GM18505 (cell line): ENCODE measurements at regions not wholly inside any gene's neighbourhood (a gene's known extent, or its start where the extent isn't known, plus 50 kb on each side); places are given as distances from the start of the nearest gene placed in this dataset.

Source experiments
- ATAC-seq: cut with Tn5 transposase; IDR thresholded peaks from one replicate; pipeline ENCODE4 v1.9.1; 2021; ENCODE audit not compliant: unreplicated experiment
- POLR2A ChIP-seq: IDR thresholded peaks from 4 replicates; pipeline ENCODE4 v1.6.1; 2011; ENCODE audit warnings: borderline replicate concordance; ENCODE audit not compliant: insufficient read depth, insufficient read length; ENCODE audit errors: extremely low read depth

DNA sequence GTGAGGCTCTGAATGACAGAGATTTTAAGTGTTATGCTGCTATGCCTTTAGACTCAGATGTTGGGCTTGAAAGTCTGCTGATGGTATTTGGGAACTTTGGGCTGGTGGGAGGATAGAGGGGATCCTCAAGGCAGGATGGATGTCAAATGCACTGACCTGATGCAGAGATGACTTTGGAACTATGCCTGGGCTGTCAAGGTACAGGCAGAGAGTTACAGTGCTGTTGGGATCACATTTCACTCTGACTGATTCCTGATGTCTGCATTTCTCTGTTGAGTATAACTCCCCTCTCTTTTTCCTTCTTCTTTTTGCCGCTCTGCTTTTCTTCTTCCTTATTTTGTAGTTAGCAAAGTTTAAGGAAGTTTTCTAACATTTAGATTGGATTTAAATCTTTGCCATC lies 271.8 kb upstream of the ARX start:
- no peak for TF ChIP-seq POLR2A
- no peak for ATAC-seq

DNA sequence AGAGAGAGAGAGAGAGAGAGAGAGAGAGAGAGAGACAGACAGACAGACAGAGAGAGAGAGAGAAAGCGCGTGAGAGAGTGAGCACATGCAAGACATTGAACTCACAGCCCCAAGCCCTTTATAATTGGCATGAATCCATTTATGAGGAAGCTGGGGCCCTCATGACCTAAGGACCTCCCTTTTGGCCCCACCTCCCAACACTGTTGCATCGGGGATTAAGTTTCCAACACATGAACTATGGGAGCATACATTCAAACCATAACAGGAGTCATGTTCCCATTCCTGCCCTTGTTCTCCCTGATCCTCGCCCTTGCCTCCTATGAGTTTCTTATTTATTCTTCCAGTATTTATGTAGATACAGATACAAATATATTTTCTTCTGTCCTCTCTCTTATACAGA lies 269.8 kb upstream of the ARX start:
- ATAC-seq = no peak

DNA sequence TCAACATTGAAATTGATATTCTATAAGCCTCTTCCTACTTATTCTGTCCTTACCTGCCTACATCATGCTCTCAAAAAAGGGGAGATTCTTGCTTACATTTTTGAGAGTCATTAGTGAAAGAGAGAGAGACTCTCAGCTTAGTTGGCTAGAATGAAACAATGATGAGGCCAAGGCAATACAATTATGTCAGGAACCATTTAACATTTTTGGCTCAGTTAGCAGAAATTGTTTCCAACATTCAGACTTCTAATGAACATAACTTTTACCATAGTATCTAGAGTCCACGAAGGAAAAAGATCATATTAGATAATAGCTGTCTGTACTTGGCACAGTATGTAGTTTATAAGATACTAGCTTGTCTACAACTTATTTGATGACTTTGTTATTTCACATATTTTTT lies 263.7 kb upstream of the ARX start:
- no peak for ATAC-seq
- TF ChIP-seq POLR2A = no peak

More for the DNA sequence above, 269.8 kb upstream of the ARX start:
- no peak for TF ChIP-seq POLR2A

DNA sequence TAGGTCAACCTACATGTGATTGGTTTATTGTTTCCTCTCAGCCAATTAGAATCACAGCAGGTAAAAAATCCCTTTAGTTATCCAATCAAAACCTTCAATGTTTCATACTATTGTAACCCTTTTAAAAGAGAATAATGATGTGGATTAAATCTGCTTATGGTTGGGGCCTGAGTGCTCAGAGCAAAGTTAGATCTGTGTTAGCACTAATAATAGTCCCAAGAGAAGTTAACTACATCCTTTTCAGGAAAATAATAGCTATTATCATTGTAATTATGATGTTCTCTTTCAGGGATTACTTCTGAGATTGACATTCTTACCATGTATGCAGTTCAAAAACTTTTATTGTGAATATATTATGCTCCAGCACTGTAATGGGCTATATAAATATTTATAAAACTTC lies 262.6 kb upstream of the ARX start:
- TF ChIP-seq POLR2A = no peak
- no peak for ATAC-seq

DNA sequence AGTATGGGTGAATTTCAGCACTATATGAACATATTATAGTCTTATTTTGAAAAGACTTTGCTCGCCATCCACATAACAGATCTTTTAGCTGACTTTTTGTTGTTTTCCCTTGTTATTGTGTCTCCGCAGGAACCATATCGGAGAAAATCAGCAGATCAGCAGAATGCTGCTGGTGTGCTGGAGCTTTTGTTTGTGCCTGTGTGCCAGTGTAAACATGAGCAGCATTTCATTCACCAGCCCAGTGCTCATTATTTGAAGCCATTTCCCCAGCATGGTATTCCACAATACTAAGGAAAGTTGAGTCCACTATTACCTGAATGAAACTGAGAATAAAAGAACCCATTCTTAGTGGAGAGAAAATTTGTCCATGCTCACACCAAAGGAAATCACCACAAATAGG lies 261.8 kb upstream of the ARX start:
- ATAC-seq = no peak
- TF ChIP-seq POLR2A = no peak

DNA sequence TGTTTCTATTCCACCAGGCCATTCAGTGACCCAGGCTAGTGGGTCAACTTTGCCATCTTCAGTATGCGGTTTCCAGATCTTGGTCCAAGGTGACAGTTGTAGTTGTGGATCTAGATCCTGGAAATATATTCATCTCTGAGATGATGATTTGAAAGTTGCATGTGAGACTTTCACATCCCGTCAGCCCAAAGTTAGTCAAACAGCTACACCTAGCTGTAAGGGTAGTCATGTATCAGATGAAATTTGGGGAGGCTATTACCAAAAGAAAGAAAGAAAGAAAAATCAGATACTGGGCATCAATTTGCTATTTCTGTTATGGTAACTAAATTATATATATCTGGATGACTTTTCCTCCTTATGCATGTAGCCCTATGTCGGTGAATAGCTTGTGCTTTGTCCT lies 259.4 kb upstream of the ARX start:
- TF ChIP-seq POLR2A = no peak
- no peak for ATAC-seq

DNA sequence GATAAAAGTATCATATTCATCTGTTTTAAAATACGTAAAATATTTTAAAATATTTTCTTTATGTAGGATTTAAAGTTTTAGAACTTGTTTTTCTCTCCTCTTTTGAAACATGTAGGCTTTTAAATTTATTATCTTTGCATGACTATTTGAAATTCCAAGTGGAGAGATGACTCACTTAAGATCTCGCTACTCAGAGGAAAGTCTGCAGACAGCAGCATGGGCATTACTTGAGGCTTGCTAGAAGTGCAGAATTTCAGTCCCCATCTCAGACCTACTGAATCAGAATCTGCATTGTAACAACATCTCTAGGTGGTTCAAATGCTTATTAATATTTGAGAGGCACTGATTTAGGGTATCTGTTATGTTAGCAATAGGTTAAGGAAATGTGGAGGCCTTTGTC lies 225.7 kb upstream of the ARX start:
- no peak for TF ChIP-seq POLR2A
- ATAC-seq = no peak

DNA sequence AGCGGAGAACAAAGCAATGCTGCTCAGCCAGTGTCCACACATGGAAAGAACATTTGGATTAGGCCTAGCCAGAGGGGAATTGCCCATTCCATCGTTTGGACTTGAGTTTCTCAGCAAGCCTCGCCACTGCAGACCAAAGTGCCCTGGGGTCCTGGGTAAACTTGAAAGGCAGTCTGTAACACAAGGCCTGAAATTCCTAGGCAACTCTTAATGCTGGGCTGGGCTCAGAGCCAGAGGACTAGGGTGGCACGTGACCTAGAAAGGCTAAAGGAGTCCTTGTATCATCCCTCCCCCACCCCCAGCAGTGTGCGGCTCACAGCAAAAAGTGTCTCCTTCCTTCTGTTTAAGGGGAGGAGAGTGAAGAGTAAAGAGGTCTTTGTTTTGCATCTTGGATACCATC lies 210.4 kb upstream of the ARX start:
- TF ChIP-seq POLR2A = no peak

DNA sequence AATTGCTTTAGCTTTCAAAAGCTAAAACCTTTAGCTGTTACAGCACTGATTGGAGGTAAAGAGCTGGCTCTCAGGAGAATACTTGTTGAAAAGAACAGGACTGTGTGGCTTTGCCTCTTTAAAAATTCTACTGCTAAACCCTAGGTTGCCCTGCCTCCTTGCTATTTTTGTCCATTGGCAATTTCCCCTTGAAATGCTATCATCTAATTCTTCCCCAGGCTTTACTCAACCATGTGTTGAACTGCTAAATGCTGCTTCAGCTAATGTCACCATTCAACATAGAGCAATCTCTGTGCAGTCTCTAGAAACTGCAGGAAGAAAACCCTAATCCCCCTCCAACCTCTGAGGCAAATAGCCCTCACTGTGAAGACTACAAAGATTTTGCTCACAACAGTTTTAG lies 203.7 kb upstream of the ARX start:
- no peak for TF ChIP-seq POLR2A
- ATAC-seq = no peak

More for the DNA sequence above, 210.4 kb upstream of the ARX start:
- no peak for ATAC-seq

DNA sequence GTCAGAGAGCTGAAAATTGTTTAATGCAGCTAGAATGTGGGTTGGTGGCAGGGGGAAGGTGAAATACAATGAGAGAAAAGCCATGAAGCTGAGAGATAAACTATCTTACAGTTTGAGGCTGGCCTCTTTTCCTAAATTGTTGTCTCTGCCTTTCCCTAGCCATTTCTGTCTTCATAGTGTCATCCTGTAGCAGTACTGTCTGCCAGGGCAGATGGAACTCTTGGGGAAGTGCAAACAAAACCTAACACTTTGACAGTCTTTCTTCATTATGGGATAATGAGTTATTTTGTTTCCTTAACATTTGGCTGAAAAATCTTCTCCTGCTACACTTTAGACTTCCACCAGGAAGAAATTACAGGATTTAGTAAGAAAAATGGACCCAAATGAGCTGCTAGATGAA lies 197.8 kb upstream of the ARX start:
- no peak for ATAC-seq
- no peak for TF ChIP-seq POLR2A

DNA sequence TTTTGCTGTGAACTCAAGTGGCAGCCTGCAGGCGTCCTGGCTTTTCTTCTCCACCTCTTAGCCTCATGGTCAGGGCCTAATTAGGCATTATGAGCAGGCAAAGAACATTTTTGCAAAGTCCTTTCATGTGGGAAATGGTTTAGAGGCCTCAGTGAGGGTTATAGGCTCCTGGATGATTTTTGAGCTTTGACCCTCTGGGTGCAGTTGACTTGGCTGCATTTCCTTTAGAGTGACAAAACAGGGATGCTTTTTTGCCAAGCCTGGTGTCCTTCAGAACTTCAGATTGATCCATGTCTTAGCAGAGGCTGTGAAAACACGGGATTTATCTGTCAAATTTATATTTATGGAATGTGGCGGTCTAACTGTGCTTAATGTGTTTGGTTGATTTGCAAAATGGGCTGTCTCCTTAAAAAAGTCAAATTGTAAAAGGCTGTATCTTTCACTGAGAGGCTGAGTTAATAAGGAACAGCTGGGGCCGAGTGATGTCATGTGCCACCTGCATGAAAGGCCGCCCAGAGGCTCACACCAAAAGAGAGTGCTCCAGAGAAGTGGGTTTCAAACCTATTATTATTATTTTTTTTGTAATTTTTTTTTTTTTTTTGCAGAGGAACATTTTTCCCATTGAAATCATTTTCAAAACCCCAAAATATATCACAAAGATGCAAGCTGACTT lies 192.2 kb upstream of the ARX start:
- TF ChIP-seq POLR2A = no peak
- no peak for ATAC-seq

DNA sequence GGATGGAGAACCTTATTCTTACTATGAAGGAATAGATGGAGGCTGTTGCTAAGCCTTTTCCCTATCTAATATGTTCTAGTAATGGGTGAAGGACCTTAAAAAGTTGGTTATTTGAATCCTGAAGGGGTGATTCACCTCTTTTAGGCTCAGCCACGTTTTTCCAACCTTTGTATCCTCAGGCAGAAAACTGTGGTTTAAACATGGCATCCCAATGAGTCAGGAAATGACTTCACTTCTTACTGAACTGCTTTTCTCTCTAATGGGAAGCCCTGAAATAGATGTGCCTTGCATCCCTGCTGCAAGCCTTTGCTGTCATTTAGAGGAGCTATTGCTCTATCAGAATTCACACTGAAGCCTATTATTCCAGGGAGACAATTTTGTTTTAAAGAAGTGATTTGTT lies 191.0 kb upstream of the ARX start:
- no peak for ATAC-seq
- no peak for TF ChIP-seq POLR2A

DNA sequence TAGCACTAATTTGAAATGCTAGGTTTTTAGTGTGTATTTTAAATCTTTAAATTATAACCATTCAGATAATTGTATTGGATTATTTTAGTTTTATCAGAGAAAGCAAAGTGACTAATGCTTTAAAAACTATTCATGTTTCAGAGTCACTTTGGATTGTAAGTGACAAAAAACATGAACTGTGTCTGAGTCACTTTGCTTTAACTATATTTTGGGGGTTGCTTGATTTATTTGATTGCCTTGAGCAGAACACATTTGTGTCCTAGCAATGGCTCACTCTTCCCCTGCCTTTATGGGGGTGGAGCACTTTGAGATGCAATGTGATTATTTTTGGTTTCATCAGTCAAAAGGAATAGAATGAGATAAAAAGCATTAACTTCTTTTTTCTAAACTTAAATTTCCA lies 188.4 kb upstream of the ARX start:
- no peak for TF ChIP-seq POLR2A
- ATAC-seq = no peak

DNA sequence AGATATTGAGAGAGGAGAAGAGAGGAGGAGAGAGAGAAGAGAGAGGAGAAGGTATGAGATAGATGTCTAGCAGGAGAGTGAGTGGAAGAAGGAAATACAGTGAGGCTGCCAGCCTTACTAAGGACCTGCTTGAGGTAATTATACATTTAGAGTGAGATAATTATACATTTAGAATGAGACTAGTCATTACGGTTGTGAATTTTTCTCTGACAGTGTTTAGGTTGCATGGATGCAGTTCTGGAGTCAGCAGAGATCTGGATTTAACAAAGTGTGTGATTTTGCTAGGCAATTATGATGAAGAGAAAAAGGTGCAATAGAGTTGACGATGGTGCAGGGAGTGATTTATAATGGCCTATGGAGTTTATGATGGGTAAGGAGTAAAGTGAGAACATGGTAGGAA lies 187.1 kb upstream of the ARX start:
- ATAC-seq = no peak
- no peak for TF ChIP-seq POLR2A

DNA sequence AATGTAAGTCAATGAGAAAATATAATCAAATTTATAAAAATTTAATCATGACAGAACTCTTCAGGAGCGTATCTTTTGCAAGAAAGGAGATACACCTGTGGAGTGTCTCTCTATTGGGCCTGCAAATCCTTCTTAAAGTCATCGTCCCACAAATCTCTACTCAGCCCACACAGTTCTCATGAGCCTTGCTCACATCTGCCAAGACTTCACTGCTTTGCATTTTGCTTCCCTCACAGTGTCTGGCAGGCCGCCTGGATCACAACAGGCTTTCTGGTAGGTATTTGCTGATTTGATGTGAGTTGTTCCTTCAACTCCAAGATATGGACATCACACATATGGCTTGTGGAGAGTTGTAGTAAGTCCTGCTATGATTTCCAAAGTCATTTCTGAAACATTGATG lies 183.1 kb upstream of the ARX start:
- TF ChIP-seq POLR2A = no peak

More for the DNA sequence above, 183.1 kb upstream of the ARX start:
- no peak for ATAC-seq
